GM10266 (cell line): ENCODE measurements at regions not wholly inside any gene's neighbourhood (a gene's known extent, or its start where the extent isn't known, plus 50 kb on each side); places are given as distances from the start of the nearest gene placed in this dataset.
"Not testable (repeated sequence)": the region's sequence is repeated elsewhere in the genome, so short reads cannot be mapped to it uniquely, and the experiment has no call there.

Source experiments
- DNase-seq: peaks from one replicate; pipeline ENCODE4 v3.0.0; 2012; ENCODE audit errors: extremely low spot score
- CTCF ChIP-seq: IDR thresholded peaks from 2 replicates; pipeline ENCODE4 v1.5.1; 2012; ENCODE audit warnings: mild to moderate bottlenecking, low read depth; ENCODE audit not compliant: control insufficient read depth, insufficient read depth; ENCODE audit errors: missing control alignments

DNA sequence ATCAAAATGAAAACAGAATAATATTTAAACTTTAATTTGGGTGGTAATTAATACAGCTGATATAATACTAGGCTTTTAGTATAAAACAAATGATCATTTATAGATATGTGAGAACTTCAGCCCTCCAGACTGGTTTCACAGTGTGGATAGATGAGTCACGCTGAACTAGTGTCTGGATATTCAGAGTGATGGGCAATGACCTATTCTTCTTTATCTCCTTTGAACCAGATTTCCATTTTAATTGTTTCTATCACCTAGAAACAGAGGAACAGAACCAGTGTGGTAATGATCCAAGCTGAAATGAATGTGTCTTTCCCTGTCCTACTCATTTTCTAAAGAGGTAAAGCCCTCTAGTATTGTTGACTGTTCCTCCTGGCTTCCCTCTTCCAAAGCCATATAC is 155.2 kb upstream of the GK2 start:
- DNase-seq = no peak

DNA sequence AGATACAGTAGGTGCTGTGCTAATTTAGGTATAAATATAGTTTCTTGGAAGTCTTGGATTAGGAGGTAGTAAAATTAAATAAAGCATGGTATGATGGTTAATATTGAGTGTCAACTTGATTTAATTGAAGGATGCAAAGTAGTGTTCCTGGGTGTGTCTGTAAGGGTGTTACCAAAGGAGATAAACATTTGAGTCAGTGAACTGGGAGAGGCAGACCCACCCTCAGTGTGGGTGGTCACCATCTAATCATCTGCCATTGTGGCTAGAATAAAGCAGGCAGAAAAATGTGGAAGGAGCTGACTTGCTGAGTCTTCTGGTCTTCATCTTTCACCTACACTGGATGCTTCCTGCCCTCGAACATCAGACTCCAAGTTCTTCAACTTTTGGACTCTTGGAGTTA is 153.7 kb upstream of the GK2 start:
- no peak for DNase-seq
- TF ChIP-seq CTCF = no peak

More for the DNA sequence above, 155.2 kb upstream of the GK2 start:
- no peak for TF ChIP-seq CTCF

- not testable (repeated sequence) for DNase-seq
Observed at GRCh38 chr4:79559398-79559797, 151.4 kb upstream of the GK2 start.

DNA sequence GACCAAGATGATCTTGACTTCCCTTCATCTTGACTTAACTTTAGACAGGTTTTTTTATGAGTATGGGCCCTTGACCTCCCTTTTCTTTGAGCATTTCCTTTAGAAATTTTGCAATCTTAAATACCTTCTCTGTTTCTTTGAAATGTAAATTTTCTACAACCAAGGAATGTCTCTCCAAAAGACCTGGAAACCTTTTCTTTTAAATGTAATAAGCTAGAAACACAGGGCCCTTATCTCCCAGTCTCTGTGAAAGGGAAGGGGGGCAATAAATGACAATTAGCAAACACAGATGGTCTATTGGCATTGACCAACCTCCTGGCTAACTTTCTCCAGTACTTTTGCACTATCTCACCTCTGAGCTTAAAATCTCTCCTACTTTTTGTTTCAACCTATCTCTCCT is 144.3 kb upstream of the GK2 start:
- DNase-seq = no peak
- no peak for TF ChIP-seq CTCF

DNA sequence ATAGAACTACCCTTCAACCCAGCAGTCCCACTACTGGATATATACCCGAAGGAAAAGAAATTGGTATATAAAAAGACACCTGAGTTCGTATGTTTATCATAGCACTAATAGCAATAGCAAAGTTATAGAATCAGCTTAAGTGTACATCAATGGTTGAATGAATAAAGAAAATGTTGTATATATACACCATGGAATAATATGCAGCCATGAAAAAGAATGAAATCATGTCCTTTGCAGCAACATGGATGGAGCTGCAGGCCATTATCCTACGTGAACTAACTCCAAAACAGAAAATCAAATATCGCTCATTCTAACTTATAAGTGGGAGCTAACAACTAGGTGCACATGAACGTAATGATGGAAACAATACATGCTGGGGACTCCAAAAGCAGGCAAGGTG is 143.5 kb upstream of the GK2 start:
- no peak for DNase-seq
- TF ChIP-seq CTCF = no peak

GRCh38 chr4:79547851-79548250 is 139.8 kb upstream of the GK2 start:
- no peak for TF ChIP-seq CTCF

DNA sequence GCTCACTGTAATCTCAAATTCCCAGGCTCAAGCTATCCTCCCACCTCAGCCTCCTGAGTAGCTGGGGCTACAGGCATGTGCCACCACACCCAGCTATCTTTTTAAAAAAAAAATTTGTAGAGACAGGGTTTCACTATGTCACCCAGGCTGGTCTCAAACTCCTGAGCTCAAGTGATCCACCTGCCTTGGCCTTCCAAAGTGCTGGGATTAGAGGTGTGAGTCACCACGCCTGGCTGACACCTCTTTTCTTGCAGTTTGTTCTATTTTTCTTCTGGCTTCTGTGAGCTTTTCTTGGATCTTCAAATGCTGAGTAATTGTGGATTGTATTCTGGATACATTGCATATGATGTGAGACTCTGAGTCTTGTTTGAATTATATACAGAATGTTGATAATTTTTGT is 137.3 kb upstream of the GK2 start:
- not testable (repeated sequence) for DNase-seq

More at GRCh38 chr4:79547851-79548250, 139.8 kb upstream of the GK2 start:
- DNase-seq = no peak

DNA sequence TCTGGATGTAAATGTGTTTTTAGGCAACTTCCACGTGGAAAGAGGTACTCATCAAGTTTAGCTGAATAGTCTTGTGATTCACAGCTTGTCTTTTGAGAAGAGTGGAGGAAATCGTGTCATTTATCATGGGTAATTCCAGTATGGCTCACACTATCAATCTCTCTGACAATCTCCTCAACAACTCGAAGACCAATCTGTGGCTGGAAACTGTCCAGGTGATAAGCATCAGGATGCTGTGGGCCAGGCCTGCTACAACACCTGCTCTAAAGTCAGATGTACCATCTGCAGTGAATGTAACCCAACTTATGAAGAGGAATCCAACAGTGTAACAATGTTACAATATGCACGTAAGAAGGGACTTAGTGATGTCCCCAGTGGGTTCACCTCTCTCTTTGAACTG is 132.1 kb upstream of the GK2 start:
- no peak for DNase-seq
- TF ChIP-seq CTCF = no peak
